Erythroblast (primary cell): ENCODE measurements at regions not wholly inside any gene's neighbourhood (a gene's known extent, or its start where the extent isn't known, plus 50 kb on each side); places are given as distances from the start of the nearest gene placed in this dataset.

Experiments
- GATA1 ChIP-seq: IDR thresholded peaks from 2 replicates; pipeline ENCODE4 v1.6.1; 2011; ENCODE audit warnings: low read depth, mild to moderate bottlenecking, control low read depth, low read length, moderate library complexity
- POLR2A ChIP-seq: IDR thresholded peaks from 2 replicates; pipeline ENCODE4 v1.6.1; 2011; ENCODE audit warnings: mild to moderate bottlenecking, low read length

- no peak for TF ChIP-seq POLR2A
- TF ChIP-seq GATA1: no peak
These were observed 88.0 kb upstream of the GSC start for GRCh38 chr14:94857950-94858349.
